Transverse colon (tissue), 4 donors: ENCODE measurements at regions not wholly inside any gene's neighbourhood (a gene's known extent, or its start where the extent isn't known, plus 50 kb on each side); places are given as distances from the start of the nearest gene placed in this dataset.

Experiments used
- DNase-seq: peaks from one replicate; pipeline ENCODE4 v3.0.0-alpha.2; 2019
- H3K27ac ChIP-seq, 4 donors: fragments of 200-600 bp; sonication (generic); 2 replicates each; pipeline ENCODE4 v1.5.1; 2016 to 2018; ENCODE audit warnings: inconsistent platforms in 4 of 4
- H3K27me3 ChIP-seq: fragments of 200-600 bp; sonication (generic); 2 replicates; pipeline ENCODE4 v1.5.1; 2017; ENCODE audit warnings: inconsistent platforms
- H3K36me3 ChIP-seq, 4 donors: fragments of 200-600 bp; sonication (generic); 2 replicates each; pipeline ENCODE4 v1.5.1; 2017 to 2019; ENCODE audit warnings: inconsistent platforms in 4 of 4
- H3K4me1 ChIP-seq, 4 donors: fragments of 200-600 bp; sonication (generic); 2 replicates each; pipeline ENCODE4 v1.5.1; 2017 to 2020; ENCODE audit warnings: inconsistent platforms in 4 of 4
- H3K4me3 ChIP-seq, 4 donors: fragments of 200-600 bp; sonication (generic); 1 replicate in 1 of 4; 2 replicates in 3 of 4; pipeline versions ENCODE4 v1.5.1 to v1.6.1; 2017 to 2019; ENCODE audit warnings: inconsistent platforms in 4 of 4
- H3K9me3 ChIP-seq, 2 donors: fragments of 200-600 bp; sonication (generic); 2 replicates each; pipeline ENCODE4 v1.5.1; 2017 to 2019; ENCODE audit warnings: inconsistent platforms in 2 of 2
- EP300 ChIP-seq: sonication (generic); formaldehyde crosslinking; IDR thresholded peaks from one replicate; pipeline ENCODE4 v1.6.1; 2017; ENCODE audit warnings: antibody characterized with exemption, low read depth
- POLR2A ChIP-seq: fragments of 450-650 bp; IDR thresholded peaks from one replicate; pipeline ENCODE4 v1.6.1; 2016; ENCODE audit warnings: antibody characterized with exemption, mild to moderate bottlenecking, moderate library complexity
- POLR2AphosphoS5 ChIP-seq, 3 donors: sonication (generic); formaldehyde crosslinking; IDR thresholded peaks; one replicate each; pipeline ENCODE4 v1.6.1; 2016; ENCODE audit warnings: antibody characterized with exemption in 3 of 3
- WGBS, 2 donors: methylation state at CpG; one replicate each; pipeline ENCODE4 v1.1.5; 2018; ENCODE audit warnings: low coverage in 1 of 2; 5-methylcytosine and 5-hydroxymethylcytosine counted together
- in situ Hi-C, 4 donors: fragments of 200-750 bp; cut with MboI; loops; one replicate each; pipeline versions ENCODE4 v1.15.0 to v1.15.1; 2017; ENCODE audit warnings: low sequenced_read_pairs in 3 of 4, low pct_ligation_motif_present in 1 of 4, low pct_unique_long_range_greater_than_20kb in 1 of 4
- intact Hi-C: fragments of 100-400 bp; cut with DNase I; formaldehyde crosslinking; loops from one replicate; pipeline ENCODE4 v1.15.1; 2023; ENCODE audit warnings: low total_unique reads
- TF ChIP-seq, protein P1 (sequence below), 5 experiments: fragments of 200-600 bp in 3 of 5; fragments of 450-650 bp in 2 of 5; sonication (generic) in 3 of 5; IDR thresholded peaks; 1 replicate in 2 of 5; 2 replicates in 3 of 5; pipeline ENCODE4 v1.5.1; 2016 to 2017; ENCODE audit warnings: antibody characterized with exemption in 5 of 5, inconsistent platforms in 3 of 5, mild to moderate bottlenecking in 2 of 5, moderate library complexity in 1 of 5

DNA sequence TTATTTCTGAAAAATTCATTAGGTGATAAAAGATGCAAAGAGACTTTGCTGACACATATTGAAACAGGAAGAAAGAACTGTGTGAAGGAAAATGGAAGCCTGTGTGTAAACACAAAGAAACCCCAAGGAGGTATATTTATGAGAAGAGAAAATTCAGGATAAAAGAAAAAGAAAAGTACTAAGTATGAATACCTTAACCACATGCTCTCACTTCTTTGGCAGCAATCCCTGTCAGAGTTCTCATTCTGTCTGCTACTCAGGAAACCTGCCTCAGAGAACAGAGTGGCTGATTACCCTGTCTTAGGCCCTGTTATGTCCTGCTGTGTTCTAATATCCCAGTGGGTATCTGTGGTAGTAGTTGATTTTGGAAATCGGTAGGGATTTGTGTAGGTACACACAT, 457.9 kb downstream of the TBC1D32 start:
- no peak for DNase-seq
- H3K27ac ChIP-seq = no peak overlapping the region
- no peaks in the 10 kb centered on the region for H3K9me3 ChIP-seq
- no peaks in the 10 kb centered on the region for H3K4me1 ChIP-seq
- H3K4me3 ChIP-seq = no peak overlapping the region
- H3K27me3 ChIP-seq = no peaks in the 10 kb centered on the region
- H3K36me3 ChIP-seq = no peaks in the 10 kb centered on the region
- 81 to 100% methylated on average over 1 of the region's 1 CpG for WGBS, 2 donors
- TF ChIP-seq EP300 = no peak
- TF ChIP-seq POLR2A = no peak
- TF ChIP-seq, protein P1, sequence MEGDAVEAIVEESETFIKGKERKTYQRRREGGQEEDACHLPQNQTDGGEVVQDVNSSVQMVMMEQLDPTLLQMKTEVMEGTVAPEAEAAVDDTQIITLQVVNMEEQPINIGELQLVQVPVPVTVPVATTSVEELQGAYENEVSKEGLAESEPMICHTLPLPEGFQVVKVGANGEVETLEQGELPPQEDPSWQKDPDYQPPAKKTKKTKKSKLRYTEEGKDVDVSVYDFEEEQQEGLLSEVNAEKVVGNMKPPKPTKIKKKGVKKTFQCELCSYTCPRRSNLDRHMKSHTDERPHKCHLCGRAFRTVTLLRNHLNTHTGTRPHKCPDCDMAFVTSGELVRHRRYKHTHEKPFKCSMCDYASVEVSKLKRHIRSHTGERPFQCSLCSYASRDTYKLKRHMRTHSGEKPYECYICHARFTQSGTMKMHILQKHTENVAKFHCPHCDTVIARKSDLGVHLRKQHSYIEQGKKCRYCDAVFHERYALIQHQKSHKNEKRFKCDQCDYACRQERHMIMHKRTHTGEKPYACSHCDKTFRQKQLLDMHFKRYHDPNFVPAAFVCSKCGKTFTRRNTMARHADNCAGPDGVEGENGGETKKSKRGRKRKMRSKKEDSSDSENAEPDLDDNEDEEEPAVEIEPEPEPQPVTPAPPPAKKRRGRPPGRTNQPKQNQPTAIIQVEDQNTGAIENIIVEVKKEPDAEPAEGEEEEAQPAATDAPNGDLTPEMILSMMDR (IDR thresholded peaks at IDR 0.05) = no peak
- in situ Hi-C loops (no loop called here), intact Hi-C loops (no loop called here)

DNA sequence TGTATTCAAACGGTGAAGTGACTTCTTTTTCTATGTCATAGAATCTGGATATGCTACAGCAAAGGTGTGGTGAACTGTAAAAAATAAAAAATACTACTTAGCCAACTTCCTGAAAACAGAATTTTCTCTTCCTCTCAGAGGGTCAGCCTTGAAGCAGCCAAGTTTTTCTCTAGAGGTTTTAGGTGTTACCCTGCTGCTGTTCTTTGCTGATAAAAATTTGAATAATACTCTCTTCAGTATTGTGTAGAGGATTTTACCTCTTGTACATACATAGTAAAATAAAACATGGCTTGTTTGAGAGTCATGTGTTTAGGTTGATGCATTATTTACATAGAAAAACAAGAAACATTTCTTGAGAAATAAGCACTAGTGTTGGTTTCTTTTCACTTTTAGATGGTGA, 458.4 kb downstream of the TBC1D32 start:
- in situ Hi-C loops = no loop called here

DNA sequence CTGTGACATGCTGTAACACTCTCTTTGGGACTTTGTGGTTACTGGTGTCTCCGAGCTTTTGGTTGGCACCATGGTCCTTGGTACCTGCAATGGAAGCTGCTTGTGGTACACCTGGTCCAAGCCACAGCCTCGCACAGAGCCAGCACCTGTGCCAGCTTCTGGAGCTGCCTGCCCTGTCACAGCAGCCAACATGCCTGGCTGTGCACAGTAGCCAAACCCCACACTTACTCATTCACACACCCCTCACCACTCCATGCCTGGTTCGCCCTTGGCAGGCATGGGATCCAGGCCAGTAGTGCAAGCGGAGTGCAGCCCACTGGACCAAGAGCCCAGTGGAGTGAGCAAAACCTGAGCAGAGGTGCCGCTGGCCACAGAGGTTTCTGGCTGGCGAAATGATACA, 459.9 kb downstream of the TBC1D32 start:
- no peak overlapping the region for H3K27ac ChIP-seq
- H3K9me3 ChIP-seq = no peaks in the 10 kb centered on the region
- WGBS, 2 donors = 90 to 100% methylated on average over 1 to 6 of the region's 6 CpGs
- TF ChIP-seq POLR2A = no peak
- no peak for TF ChIP-seq EP300
- no peak for TF ChIP-seq POLR2AphosphoS5 (IDR thresholded peaks at IDR 0.05)
- TF ChIP-seq, protein P1 (IDR thresholded peaks at IDR 0.05) = no peak
- DNase-seq = no peak
- H3K27me3 ChIP-seq = no peaks in the 10 kb centered on the region
- in situ Hi-C loops = no loop called here
- H3K4me1 ChIP-seq = no peaks in the 10 kb centered on the region
- intact Hi-C loops = no loop called here
- H3K4me3 ChIP-seq = no peak overlapping the region
- H3K36me3 ChIP-seq = no peaks in the 10 kb centered on the region

More for the DNA sequence above, 458.4 kb downstream of the TBC1D32 start:
- WGBS, 2 donors = 20 to 28% methylated on average over 1 of the region's 1 CpG
- no peak for DNase-seq
- Histone ChIP-seq H3K9me3 (no peaks in the 10 kb centered on the region), H3K36me3 (no peaks in the 10 kb centered on the region), H3K4me3 (no peak overlapping the region), H3K27me3 (no peaks in the 10 kb centered on the region), H3K27ac (no peak overlapping the region), H3K4me1 (no peaks in the 10 kb centered on the region)
- intact Hi-C loops = no loop called here
- TF ChIP-seq POLR2AphosphoS5 (IDR thresholded peaks at IDR 0.05) (no peak), EP300 (no peak), POLR2A (no peak)
- TF ChIP-seq, protein P1 (IDR thresholded peaks at IDR 0.05) = no peak

DNA sequence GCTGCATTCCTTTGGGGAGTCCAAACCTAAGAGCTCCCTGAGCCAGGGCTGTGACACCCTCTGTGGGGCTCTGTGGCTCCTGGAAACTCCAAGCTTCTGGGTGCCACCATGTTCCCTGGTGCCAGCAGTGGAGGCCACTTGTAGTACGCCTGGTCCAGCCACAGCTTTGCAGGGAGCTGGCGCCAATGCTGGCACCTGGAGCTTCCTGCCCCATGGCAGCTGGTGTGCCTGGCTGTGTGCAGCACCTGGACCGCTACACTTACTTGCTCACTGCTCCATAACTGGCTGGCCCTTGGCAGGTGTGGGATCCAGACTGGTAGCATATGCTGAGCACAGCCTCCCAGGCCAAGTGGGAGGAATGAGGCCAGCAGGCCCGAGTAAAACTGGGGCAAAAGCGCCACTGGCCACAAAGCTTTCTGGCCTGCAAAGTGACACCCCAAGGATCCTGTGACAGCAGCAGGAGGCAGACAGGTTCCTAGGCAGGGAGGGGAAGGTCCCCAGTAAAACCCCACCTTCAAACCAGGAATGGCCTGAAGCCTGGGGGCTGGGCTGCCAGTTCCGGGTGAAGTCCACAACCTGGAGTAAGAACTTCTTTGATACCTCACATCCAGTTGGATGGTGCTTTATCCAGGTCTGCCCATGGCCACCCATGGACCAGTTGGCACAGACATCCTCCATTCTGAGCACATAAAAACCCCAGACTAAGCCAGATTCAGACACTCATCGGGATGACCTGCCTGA, 461.0 kb downstream of the TBC1D32 start:
- Histone ChIP-seq H3K9me3 (no peaks in the 10 kb centered on the region), H3K4me3 (no peak overlapping the region), H3K27me3 (no peaks in the 10 kb centered on the region), H3K27ac (no peak overlapping the region), H3K4me1 (no peaks in the 10 kb centered on the region), H3K36me3 (no peaks in the 10 kb centered on the region)
- in situ Hi-C loops (no loop called here), intact Hi-C loops (no loop called here)
- TF ChIP-seq POLR2AphosphoS5 (IDR thresholded peaks at IDR 0.05) (no peak), POLR2A (no peak), EP300 (no peak)
- TF ChIP-seq, protein P1 (IDR thresholded peaks at IDR 0.05) = no peak
- WGBS, 2 donors = 80 to 100% methylated on average over 1 to 7 of the region's 7 CpGs
- DNase-seq = no peak
